Osteoblast (primary cell): ENCODE measurements at regions not wholly inside any gene's neighbourhood (a gene's known extent, or its start where the extent isn't known, plus 50 kb on each side); places are given as distances from the start of the nearest gene placed in this dataset.
"Not testable (repeated sequence)": the region's sequence is repeated elsewhere in the genome, so short reads cannot be mapped to it uniquely, and the experiment has no call there.

Experiments
- DNase-seq: peaks from one replicate; pipeline ENCODE4 v3.0.0; 2011; ENCODE audit warnings: low spot score, mixed read lengths; ENCODE audit not compliant: insufficient read length; ENCODE audit errors: missing footprints
- H2AFZ ChIP-seq: 2 replicates; pipeline ENCODE4 v1.6.0; 2011; ENCODE audit warnings: mild to moderate bottlenecking, low read length
- H3K27ac ChIP-seq: 2 replicates; pipeline ENCODE4 v1.5.1; 2011; ENCODE audit warnings: mild to moderate bottlenecking, low read depth, low read length, moderate library complexity
- H3K27me3 ChIP-seq: 2 replicates; pipeline ENCODE4 v1.6.0; 2012; ENCODE audit warnings: mild to moderate bottlenecking, control low read depth, inconsistent platforms, low read length, moderate library complexity; ENCODE audit not compliant: insufficient read depth
- H3K36me3 ChIP-seq: 2 replicates; pipeline ENCODE4 v1.5.1; 2011; ENCODE audit warnings: mild to moderate bottlenecking, low read length, control low read depth, moderate library complexity; ENCODE audit not compliant: insufficient read depth
- H3K4me1 ChIP-seq: 2 replicates; pipeline ENCODE4 v1.5.1; 2011; ENCODE audit warnings: mild to moderate bottlenecking, low read length, control low read depth, moderate library complexity; ENCODE audit not compliant: insufficient read depth
- H3K4me2 ChIP-seq: 2 replicates; pipeline ENCODE4 v1.6.0; 2011; ENCODE audit warnings: mild to moderate bottlenecking, low read length; ENCODE audit not compliant: insufficient read depth
- H3K4me3 ChIP-seq: fragments of 200-600 bp; sonication (generic); 3 replicates; pipeline ENCODE4 v1.5.1; 2012; ENCODE audit warnings: mild to moderate bottlenecking, low read length, inconsistent platforms; ENCODE audit not compliant: insufficient read depth
- H3K79me2 ChIP-seq: 2 replicates; pipeline ENCODE4 v1.6.0; 2012; ENCODE audit warnings: mild to moderate bottlenecking, low read length, control low read depth, inconsistent platforms; ENCODE audit not compliant: insufficient read depth
- H3K9me3 ChIP-seq: 2 replicates; pipeline ENCODE4 v1.5.1; 2011; ENCODE audit warnings: low read depth, low read length, control low read depth
- H4K20me1 ChIP-seq: 2 replicates; pipeline ENCODE4 v1.6.0; 2012; ENCODE audit warnings: mild to moderate bottlenecking, low read length, control low read depth; ENCODE audit not compliant: insufficient read depth
- TF ChIP-seq, protein P1 (sequence below): IDR thresholded peaks from 2 replicates; pipeline ENCODE4 v1.5.1; 2011; ENCODE audit warnings: mild to moderate bottlenecking, low read depth, low read length, moderate library complexity; ENCODE audit errors: extremely low read depth

GRCh38 chrX:3175659-3176438 is 134.6 kb downstream of the ARSF start:
- TF ChIP-seq, protein P1, sequence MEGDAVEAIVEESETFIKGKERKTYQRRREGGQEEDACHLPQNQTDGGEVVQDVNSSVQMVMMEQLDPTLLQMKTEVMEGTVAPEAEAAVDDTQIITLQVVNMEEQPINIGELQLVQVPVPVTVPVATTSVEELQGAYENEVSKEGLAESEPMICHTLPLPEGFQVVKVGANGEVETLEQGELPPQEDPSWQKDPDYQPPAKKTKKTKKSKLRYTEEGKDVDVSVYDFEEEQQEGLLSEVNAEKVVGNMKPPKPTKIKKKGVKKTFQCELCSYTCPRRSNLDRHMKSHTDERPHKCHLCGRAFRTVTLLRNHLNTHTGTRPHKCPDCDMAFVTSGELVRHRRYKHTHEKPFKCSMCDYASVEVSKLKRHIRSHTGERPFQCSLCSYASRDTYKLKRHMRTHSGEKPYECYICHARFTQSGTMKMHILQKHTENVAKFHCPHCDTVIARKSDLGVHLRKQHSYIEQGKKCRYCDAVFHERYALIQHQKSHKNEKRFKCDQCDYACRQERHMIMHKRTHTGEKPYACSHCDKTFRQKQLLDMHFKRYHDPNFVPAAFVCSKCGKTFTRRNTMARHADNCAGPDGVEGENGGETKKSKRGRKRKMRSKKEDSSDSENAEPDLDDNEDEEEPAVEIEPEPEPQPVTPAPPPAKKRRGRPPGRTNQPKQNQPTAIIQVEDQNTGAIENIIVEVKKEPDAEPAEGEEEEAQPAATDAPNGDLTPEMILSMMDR: no peak
- H3K79me2 ChIP-seq: no peaks in the 10 kb centered on the region
- peak; percentile 58 for DNase-seq
- no peaks in the 10 kb centered on the region for H3K27me3 ChIP-seq
- no peaks in the 10 kb centered on the region for H3K36me3 ChIP-seq
- H2AFZ ChIP-seq: peak overlapping the region; percentile 79
- no peaks in the 10 kb centered on the region for H3K9me3 ChIP-seq
- H3K4me3 ChIP-seq: peak overlapping the region; percentile 54
- H4K20me1 ChIP-seq: no peaks in the 10 kb centered on the region
- peak overlapping the region; percentile 66 for H3K27ac ChIP-seq
- H3K4me1 ChIP-seq: no peaks in the 10 kb centered on the region
- peak overlapping the region; percentile 67 for H3K4me2 ChIP-seq

GRCh38 chrX:3172156-3172555 is 130.9 kb downstream of the ARSF start:
- not testable (repeated sequence) for H3K79me2 ChIP-seq, H4K20me1 ChIP-seq, H3K4me1 ChIP-seq, H3K4me2 ChIP-seq, DNase-seq, H3K36me3 ChIP-seq, H2AFZ ChIP-seq, H3K9me3 ChIP-seq, H3K27me3 ChIP-seq, H3K27ac ChIP-seq, H3K4me3 ChIP-seq

GRCh38 chrX:3169421-3169820 is 128.2 kb downstream of the ARSF start:
- Histone ChIP-seq H3K27me3 (no peaks in the 10 kb centered on the region), H3K79me2 (no peaks in the 10 kb centered on the region), H3K9me3 (no peaks in the 10 kb centered on the region), H3K4me1 (no peaks in the 10 kb centered on the region), H3K4me3 (no peak overlapping the region), H3K36me3 (no peaks in the 10 kb centered on the region), H3K4me2 (no peak overlapping the region), H3K27ac (no peak overlapping the region), H4K20me1 (no peaks in the 10 kb centered on the region), H2AFZ (no peak overlapping the region)
- TF ChIP-seq, protein P1: no peak
- DNase-seq: no peak

- H2AFZ ChIP-seq: no peak overlapping the region
- TF ChIP-seq, protein P1: no peak
- no peaks in the 10 kb centered on the region for H4K20me1 ChIP-seq
- H3K4me3 ChIP-seq: no peak overlapping the region
- no peaks in the 10 kb centered on the region for H3K4me1 ChIP-seq
- no peaks in the 10 kb centered on the region for H3K9me3 ChIP-seq
- no peak for DNase-seq
- no peaks in the 10 kb centered on the region for H3K79me2 ChIP-seq
- no peak overlapping the region for H3K4me2 ChIP-seq
- no peaks in the 10 kb centered on the region for H3K36me3 ChIP-seq
- H3K27me3 ChIP-seq: no peaks in the 10 kb centered on the region
- H3K27ac ChIP-seq: no peak overlapping the region
These were observed 126.5 kb downstream of the ARSF start for GRCh38 chrX:3167771-3168170.
